ENCODE measurements at regions not wholly inside any gene's neighbourhood (a gene's known extent, or its start where the extent isn't known, plus 50 kb on each side); places are given as distances from the start of the nearest gene placed in this dataset.

DNA sequence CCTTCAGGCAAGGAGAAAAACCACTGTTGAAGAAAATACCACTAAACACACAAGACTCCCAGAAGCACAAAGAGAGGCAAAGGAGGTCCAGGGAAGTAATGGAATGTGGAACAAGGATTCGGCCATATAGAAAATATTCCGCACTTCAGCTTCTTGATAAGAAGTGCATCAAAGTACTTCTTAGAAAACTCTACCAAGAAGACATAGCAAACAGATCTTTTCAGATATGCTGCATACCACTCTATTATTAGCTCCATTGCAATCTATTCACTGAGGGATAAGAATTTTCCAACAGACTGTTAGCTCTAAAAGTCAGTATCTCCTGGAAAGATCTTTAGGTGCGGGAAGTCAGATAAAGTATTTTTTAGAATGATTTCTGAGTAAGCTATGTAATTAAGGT is 231.8 kb downstream of the WDR11 start:
- TF ChIP-seq, protein P1, sequence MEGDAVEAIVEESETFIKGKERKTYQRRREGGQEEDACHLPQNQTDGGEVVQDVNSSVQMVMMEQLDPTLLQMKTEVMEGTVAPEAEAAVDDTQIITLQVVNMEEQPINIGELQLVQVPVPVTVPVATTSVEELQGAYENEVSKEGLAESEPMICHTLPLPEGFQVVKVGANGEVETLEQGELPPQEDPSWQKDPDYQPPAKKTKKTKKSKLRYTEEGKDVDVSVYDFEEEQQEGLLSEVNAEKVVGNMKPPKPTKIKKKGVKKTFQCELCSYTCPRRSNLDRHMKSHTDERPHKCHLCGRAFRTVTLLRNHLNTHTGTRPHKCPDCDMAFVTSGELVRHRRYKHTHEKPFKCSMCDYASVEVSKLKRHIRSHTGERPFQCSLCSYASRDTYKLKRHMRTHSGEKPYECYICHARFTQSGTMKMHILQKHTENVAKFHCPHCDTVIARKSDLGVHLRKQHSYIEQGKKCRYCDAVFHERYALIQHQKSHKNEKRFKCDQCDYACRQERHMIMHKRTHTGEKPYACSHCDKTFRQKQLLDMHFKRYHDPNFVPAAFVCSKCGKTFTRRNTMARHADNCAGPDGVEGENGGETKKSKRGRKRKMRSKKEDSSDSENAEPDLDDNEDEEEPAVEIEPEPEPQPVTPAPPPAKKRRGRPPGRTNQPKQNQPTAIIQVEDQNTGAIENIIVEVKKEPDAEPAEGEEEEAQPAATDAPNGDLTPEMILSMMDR (optimal IDR thresholded peaks at IDR 0.05 in 1 of 3, IDR thresholded peaks at IDR 0.05 in 1 of 3, conservative IDR thresholded peaks at IDR 0.05 in 1 of 3; ENCODE audit: extremely low read depth in 1 of 3, insufficient read depth in 2 of 3, low read length in 3 of 3), result no peak
- no peak for TF ChIP-seq EZH2 (IDR thresholded peaks at IDR 0.05; ENCODE audit: low read length)
